B cell (primary cell): ENCODE measurements at regions not wholly inside any gene's neighbourhood (a gene's known extent, or its start where the extent isn't known, plus 50 kb on each side); places are given as distances from the start of the nearest gene placed in this dataset.

ENCODE experiments used
- ATAC-seq: fragments of 200-7000 bp; cut with Tn5 transposase; one replicate; pipeline ENCODE4 v1.10.0; 2021; ENCODE audit warnings: low read depth, mild to moderate bottlenecking, moderate number of reproducible peaks, moderate library complexity
- CTCF ChIA-PET: fragments of 350-600 bp; sonication (Branson Sonifier 250); formaldehyde crosslinking; loops from one replicate; lab custom pipeline; 2021; ENCODE audit warnings: antibody characterized with exemption, inconsistent platforms; lab: Charles Lee
- POLR2A ChIA-PET: fragments of 350-600 bp; sonication (Branson Sonifier 250); formaldehyde crosslinking; loops from one replicate; lab custom pipeline; 2021; ENCODE audit warnings: antibody characterized with exemption; lab: Charles Lee
- DNase-seq: peaks from one replicate; pipeline ENCODE4 v3.0.0; 2013
- H2AFZ ChIP-seq: 2 replicates; pipeline ENCODE4 v1.6.1; 2012; ENCODE audit warnings: mild to moderate bottlenecking, low read depth, low read length; ENCODE audit not compliant: insufficient read depth, poor library complexity, severe bottlenecking
- H3K27ac ChIP-seq, 2 donors: 1 replicate in 1 of 2; 2 replicates in 1 of 2; pipeline ENCODE4 v1.5.1; 2012 to 2013; ENCODE audit warnings: low read length in 2 of 2, mild to moderate bottlenecking in 2 of 2, moderate library complexity in 1 of 2
- H3K27me3 ChIP-seq, 4 experiments: fragments of 200-600 bp in 1 of 4; sonication (generic) in 1 of 4; replicated peaks in 1 of 4; 1 replicate in 2 of 4; 2 replicates in 2 of 4; pipeline versions ENCODE4 v1.6.1 to v1.7.0; 2013 to 2016; ENCODE audit warnings: low read length in 3 of 4, mild to moderate bottlenecking in 2 of 4, mixed read lengths in 1 of 4, moderate library complexity in 1 of 4; ENCODE audit not compliant: insufficient read depth in 4 of 4, control insufficient read depth in 3 of 4; ENCODE audit errors: control extremely low read depth in 1 of 4
- H3K36me3 ChIP-seq, 2 experiments: replicated peaks in 1 of 2; 1 replicate in 1 of 2; 2 replicates in 1 of 2; pipeline versions ENCODE4 v1.6.1 to v1.7.1; 2013; ENCODE audit warnings: low read length in 1 of 2; ENCODE audit not compliant: insufficient read depth in 2 of 2, control insufficient read depth in 1 of 2; ENCODE audit errors: control extremely low read depth in 1 of 2, extremely low read depth in 1 of 2
- H3K4me1 ChIP-seq, 2 donors: fragments of 200-600 bp in 1 of 2; sonication (generic) in 1 of 2; 1 replicate in 1 of 2; 2 replicates in 1 of 2; pipeline versions ENCODE4 v1.5.1 to v1.6.1; 2013 to 2017; ENCODE audit warnings: low read length in 2 of 2; ENCODE audit not compliant: control insufficient read depth in 2 of 2, insufficient read depth in 2 of 2
- H3K4me2 ChIP-seq: replicated peaks from 2 replicates; pipeline ENCODE3; 2012; ENCODE audit warnings: mild to moderate bottlenecking, low read depth, low read length; ENCODE audit not compliant: poor library complexity, severe bottlenecking
- H3K4me3 ChIP-seq, 5 experiments: fragments of 200-600 bp in 1 of 5; sonication (generic) in 1 of 5; 1 replicate in 3 of 5; 2 replicates in 2 of 5; pipeline versions ENCODE4 v1.5.1 to v1.7.0; 2011 to 2016; ENCODE audit warnings: low read length in 4 of 5, mild to moderate bottlenecking in 4 of 5, low read depth in 2 of 5, control low read depth in 1 of 5, moderate library complexity in 1 of 5; ENCODE audit not compliant: insufficient read depth in 1 of 5; ENCODE audit errors: control extremely low read depth in 1 of 5, extremely low read depth in 1 of 5
- H3K79me2 ChIP-seq: fragments of 200-600 bp; sonication (generic); one replicate; pipeline ENCODE4 v1.6.0; 2016; ENCODE audit warnings: low read length; ENCODE audit not compliant: control insufficient read depth, insufficient read depth
- H3K9ac ChIP-seq: fragments of 200-600 bp; sonication (generic); 2 replicates; pipeline ENCODE4 v1.6.1; 2017; ENCODE audit warnings: mild to moderate bottlenecking, low read length, moderate library complexity
- H3K9me3 ChIP-seq, 3 donors: one replicate each; pipeline versions ENCODE4 v1.6.1 to v1.7.1; 2013; ENCODE audit warnings: low read length in 2 of 3; ENCODE audit not compliant: control insufficient read depth in 2 of 3, insufficient read depth in 1 of 3; ENCODE audit errors: control extremely low read depth in 1 of 3
- H4K20me1 ChIP-seq: 2 replicates; pipeline ENCODE4 v1.6.0; 2012; ENCODE audit warnings: mild to moderate bottlenecking, low read length; ENCODE audit not compliant: insufficient read depth, control insufficient read depth, poor library complexity, severe bottlenecking
- H3K27ac Mint-ChIP-seq: one replicate; pipeline ENCODE4 v1.8.0; 2021; ENCODE audit warnings: mixed read lengths
- H3K27me3 Mint-ChIP-seq: one replicate; pipeline ENCODE4 v1.8.0; 2021; ENCODE audit warnings: mixed read lengths
- H3K4me1 Mint-ChIP-seq: one replicate; pipeline ENCODE4 v1.8.0; 2021; ENCODE audit warnings: mixed read lengths
- H3K4me3 Mint-ChIP-seq: one replicate; pipeline ENCODE4 v1.8.0; 2021; ENCODE audit warnings: mixed read lengths
- H3K9me3 Mint-ChIP-seq: one replicate; pipeline ENCODE4 v1.8.0; 2022; ENCODE audit warnings: mixed read lengths; ENCODE audit not compliant: insufficient read depth
- EZH2 ChIP-seq: IDR thresholded peaks from 2 replicates; pipeline ENCODE4 v1.6.1; 2012; ENCODE audit warnings: borderline replicate concordance, low read depth, mild to moderate bottlenecking, moderate library complexity, low read length; ENCODE audit not compliant: insufficient read depth, poor library complexity, severe bottlenecking
- WGBS: methylation state at CpG from one replicate; pipeline ENCODE4 v1.1.5; 2013; ENCODE audit warnings: missing lambda C conversion rate; ENCODE audit not compliant: insufficient coverage; 5-methylcytosine and 5-hydroxymethylcytosine counted together
- intact Hi-C: fragments of 100-400 bp; cut with micrococcal nuclease; formaldehyde crosslinking; loops from one replicate; pipeline ENCODE4 v1.10.0; 2022
- TF ChIP-seq, protein P1 (sequence below): fragments of 200-600 bp; IDR thresholded peaks from one replicate; pipeline ENCODE4 v1.8.0; 2022; ENCODE audit warnings: antibody characterized with exemption, mild to moderate bottlenecking

DNA sequence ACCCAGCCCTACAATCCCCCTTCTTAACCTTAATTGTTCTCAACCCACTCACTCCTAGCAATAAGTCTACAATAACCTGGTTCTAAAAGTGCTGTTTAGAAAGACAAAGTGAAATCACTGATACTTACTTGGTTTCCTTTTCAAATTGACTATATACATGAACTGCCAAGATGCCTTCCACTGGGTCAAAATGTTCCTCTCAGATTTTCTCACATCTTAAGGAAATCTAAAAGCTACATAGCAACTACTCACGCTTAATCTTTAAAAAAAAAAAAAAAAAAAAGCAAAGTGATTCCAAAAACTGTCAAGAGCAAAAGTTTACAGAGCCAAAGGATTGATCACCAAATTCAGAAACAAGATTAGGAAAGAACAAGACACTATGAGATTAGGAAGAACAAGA lies 68.7 kb upstream of the MAP4 start:
- WGBS, result no CpG with 5 or more reads among the region's 1 CpG
- H3K79me2 ChIP-seq, result peaks cover 77% of the 10 kb centered on the region
- no peak overlapping the region for H3K4me2 ChIP-seq
- TF ChIP-seq, protein P1, sequence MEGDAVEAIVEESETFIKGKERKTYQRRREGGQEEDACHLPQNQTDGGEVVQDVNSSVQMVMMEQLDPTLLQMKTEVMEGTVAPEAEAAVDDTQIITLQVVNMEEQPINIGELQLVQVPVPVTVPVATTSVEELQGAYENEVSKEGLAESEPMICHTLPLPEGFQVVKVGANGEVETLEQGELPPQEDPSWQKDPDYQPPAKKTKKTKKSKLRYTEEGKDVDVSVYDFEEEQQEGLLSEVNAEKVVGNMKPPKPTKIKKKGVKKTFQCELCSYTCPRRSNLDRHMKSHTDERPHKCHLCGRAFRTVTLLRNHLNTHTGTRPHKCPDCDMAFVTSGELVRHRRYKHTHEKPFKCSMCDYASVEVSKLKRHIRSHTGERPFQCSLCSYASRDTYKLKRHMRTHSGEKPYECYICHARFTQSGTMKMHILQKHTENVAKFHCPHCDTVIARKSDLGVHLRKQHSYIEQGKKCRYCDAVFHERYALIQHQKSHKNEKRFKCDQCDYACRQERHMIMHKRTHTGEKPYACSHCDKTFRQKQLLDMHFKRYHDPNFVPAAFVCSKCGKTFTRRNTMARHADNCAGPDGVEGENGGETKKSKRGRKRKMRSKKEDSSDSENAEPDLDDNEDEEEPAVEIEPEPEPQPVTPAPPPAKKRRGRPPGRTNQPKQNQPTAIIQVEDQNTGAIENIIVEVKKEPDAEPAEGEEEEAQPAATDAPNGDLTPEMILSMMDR, result no peak
- no peak for TF ChIP-seq EZH2
- intact Hi-C loops, result loop anchor here (5.0 kb wide), 2 partner anchors 362 to 602 kb away; partner anchors contain the start of genes ATRIP and NCKIPSD
- no peaks in the 10 kb centered on the region for H3K9me3 ChIP-seq
- H2AFZ ChIP-seq, result no peak overlapping the region
- ChIA-PET POLR2A (no interaction called here), CTCF (interaction anchor here (0.6 kb wide), 1 partner anchor 651 kb away, joined by 3 read pairs; no protein-coding TSS in a partner anchor)
- Mint-ChIP-seq H3K4me3 (no peak overlapping the region), H3K4me1 (peaks cover 31% of the 10 kb centered on the region), H3K27me3 (no peaks in the 10 kb centered on the region), H3K27ac (no peak overlapping the region), H3K9me3 (no peaks in the 10 kb centered on the region)
- no peaks in the 10 kb centered on the region for H3K27me3 ChIP-seq
- H3K27ac ChIP-seq, result no peak overlapping the region
- DNase-seq, result no peak
- H3K36me3 ChIP-seq, result peaks cover 0 to 2% of the 10 kb centered on the region in 2 experiments
- H3K9ac ChIP-seq, result no peak overlapping the region
- ATAC-seq, result no peak
- H3K4me3 ChIP-seq, result no peak overlapping the region
- H3K4me1 ChIP-seq, result peaks cover 17 to 18% of the 10 kb centered on the region in 2 donors
- peaks cover 14% of the 10 kb centered on the region for H4K20me1 ChIP-seq

DNA sequence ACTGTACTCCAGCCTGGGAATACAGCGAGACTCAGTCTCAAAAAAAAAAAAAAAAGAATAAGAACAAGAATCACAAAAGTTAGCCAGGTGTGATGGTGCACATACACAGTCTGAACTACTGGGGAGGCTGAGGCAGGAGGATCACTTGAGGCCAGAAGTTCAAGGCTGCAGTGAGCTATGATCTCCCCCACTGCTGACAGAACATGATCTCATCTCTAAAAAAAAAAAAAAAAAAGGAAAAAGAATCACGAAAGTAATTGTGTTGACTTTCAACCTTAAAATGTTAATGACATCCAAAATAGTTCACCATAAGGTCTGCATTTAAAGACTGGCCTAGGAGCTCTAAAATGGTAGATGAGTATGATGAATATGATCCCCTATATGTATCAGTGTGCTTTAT lies 68.0 kb upstream of the MAP4 start:
- H2AFZ ChIP-seq, result no peak overlapping the region
- H3K4me1 ChIP-seq, result peaks cover 12 to 13% of the 10 kb centered on the region in 2 donors
- no peak overlapping the region for H3K27ac Mint-ChIP-seq
- H3K4me1 Mint-ChIP-seq, result peaks cover 29% of the 10 kb centered on the region
- H3K4me2 ChIP-seq, result no peak overlapping the region
- no peak for TF ChIP-seq EZH2
- TF ChIP-seq, protein P1, result no peak
- DNase-seq, result no peak
- ATAC-seq, result no peak
- H3K4me3 ChIP-seq, result no peak overlapping the region
- H3K36me3 ChIP-seq, result peaks cover 0 to 2% of the 10 kb centered on the region in 2 experiments
- H3K79me2 ChIP-seq, result peaks cover 85% of the 10 kb centered on the region
- no peak overlapping the region for H3K27ac ChIP-seq
- no peaks in the 10 kb centered on the region for H3K27me3 Mint-ChIP-seq
- ChIA-PET CTCF (interaction anchor here (0.6 to 0.7 kb wide), 2 partner anchors 65 to 175 kb away, joined by 3 read pairs; no protein-coding TSS in a partner anchor), POLR2A (interaction anchor here (0.6 kb wide), 1 partner anchor 62 kb away, joined by 4 read pairs; no protein-coding TSS in a partner anchor)
- H3K27me3 ChIP-seq, result no peaks in the 10 kb centered on the region
- peaks cover 20% of the 10 kb centered on the region for H4K20me1 ChIP-seq
- H3K4me3 Mint-ChIP-seq, result no peak overlapping the region
- WGBS, result no CpG with 5 or more reads among the region's 2 CpGs
- no peaks in the 10 kb centered on the region for H3K9me3 ChIP-seq
- H3K9ac ChIP-seq, result no peak overlapping the region
- no peaks in the 10 kb centered on the region for H3K9me3 Mint-ChIP-seq
- intact Hi-C loops, result no loop called here
